Caco-2 (cell line): ENCODE measurements at regions not wholly inside any gene's neighbourhood (a gene's known extent, or its start where the extent isn't known, plus 50 kb on each side); places are given as distances from the start of the nearest gene placed in this dataset.
"Not testable (repeated sequence)": the region's sequence is repeated elsewhere in the genome, so short reads cannot be mapped to it uniquely, and the experiment has no call there.

ENCODE experiments used
- BruUV-seq: library from RNA; stranded (reverse); fragments of 400-500 nt; replicated peaks from 2 replicates; lab custom pipeline; 2021; lab: Mats Ljungman, UMichigan
- CTCF ChIA-PET: fragments of 300-600 bp; sonication (Branson Sonifier 250); formaldehyde crosslinking; loops from one replicate; lab custom pipeline; 2022; ENCODE audit warnings: antibody characterized with exemption; lab: Charles Lee
- POLR2A ChIA-PET: fragments of 300-600 bp; sonication (Branson Sonifier 250); formaldehyde crosslinking; loops from one replicate; lab custom pipeline; 2022; ENCODE audit warnings: antibody characterized with exemption; lab: Charles Lee
- DNase-seq, 2 experiments: peaks; one replicate each; pipeline versions ENCODE4 v3.0.0 to v3.0.0-alpha.2; 2020 to 2022
- H3K27me3 ChIP-seq: replicated peaks from 2 replicates; pipeline ENCODE4 v1.6.0; 2011; ENCODE audit warnings: low read length; ENCODE audit not compliant: control insufficient read depth, insufficient read depth
- H3K36me3 ChIP-seq: 2 replicates; pipeline ENCODE4 v1.5.1; 2011; ENCODE audit warnings: low read length; ENCODE audit not compliant: control insufficient read depth, insufficient read depth
- H3K4me1 ChIP-seq: fragments of 250-450 bp; sonication (Bioruptor Pico); 2 replicates; pipeline ENCODE4 v1.5.1; 2020; ENCODE audit warnings: mild to moderate bottlenecking
- H3K4me3 ChIP-seq: 2 replicates; pipeline ENCODE4 v1.5.1; 2011; ENCODE audit warnings: low read depth, mild to moderate bottlenecking, control low read depth, low read length
- H3K9me3 ChIP-seq: fragments of 250-450 bp; sonication (Bioruptor Pico); 2 replicates; pipeline ENCODE4 v1.5.1; 2020; ENCODE audit warnings: mild to moderate bottlenecking, moderate library complexity
- H3K27ac Mint-ChIP-seq: one replicate; pipeline ENCODE4 v1.8.0; 2022; ENCODE audit warnings: mixed read lengths; ENCODE audit not compliant: unreplicated experiment
- H3K27me3 Mint-ChIP-seq: one replicate; pipeline ENCODE4 v1.8.0; 2022; ENCODE audit warnings: mixed read lengths; ENCODE audit not compliant: insufficient read depth, unreplicated experiment
- H3K36me3 Mint-ChIP-seq: one replicate; pipeline ENCODE4 v1.8.0; 2022; ENCODE audit warnings: mild to moderate bottlenecking, mixed read lengths; ENCODE audit not compliant: insufficient read depth, unreplicated experiment
- H3K4me1 Mint-ChIP-seq: one replicate; pipeline ENCODE4 v1.8.0; 2022; ENCODE audit warnings: low read depth, mixed read lengths; ENCODE audit not compliant: unreplicated experiment
- H3K4me3 Mint-ChIP-seq: one replicate; pipeline ENCODE4 v1.8.0; 2022; ENCODE audit warnings: mild to moderate bottlenecking, moderate library complexity, mixed read lengths; ENCODE audit not compliant: unreplicated experiment
- H3K9me3 Mint-ChIP-seq: one replicate; pipeline ENCODE4 v1.8.0; 2022; ENCODE audit warnings: mixed read lengths; ENCODE audit not compliant: unreplicated experiment
- intact Hi-C: fragments of 100-400 bp; cut with micrococcal nuclease; formaldehyde crosslinking; loops from one replicate; pipeline ENCODE4 v1.10.0; 2022; ENCODE audit not compliant: unreplicated experiment
- TF ChIP-seq, protein P1 (sequence below), 2 experiments: fragments of 200-600 bp in 1 of 2; IDR thresholded peaks; 1 replicate in 1 of 2; 2 replicates in 1 of 2; pipeline versions ENCODE4 v1.5.1 to v1.8.0; 2011 to 2022; ENCODE audit warnings: antibody characterized with exemption in 1 of 2, control low read depth in 1 of 2, inconsistent platforms in 1 of 2, low read depth in 1 of 2, low read length in 1 of 2, mild to moderate bottlenecking in 1 of 2, moderate library complexity in 1 of 2; ENCODE audit not compliant: insufficient read depth in 1 of 2, severe bottlenecking in 1 of 2, unreplicated experiment in 1 of 2

GRCh38 chr5:82942083-82942881 is 134.9 kb downstream of the TMEM167A start:
- Histone ChIP-seq H3K9me3 (no peaks in the 10 kb centered on the region; the same call in none of the 2 replicates), H3K36me3 (no peaks in the 10 kb centered on the region), H3K27me3 (no peaks in the 10 kb centered on the region), H3K4me1 (no peaks in the 10 kb centered on the region), H3K4me3 (no peak overlapping the region)
- CTCF ChIA-PET = no interaction called here
- no peak for DNase-seq
- peaks cover 20% of the 10 kb centered on the region for H3K9me3 Mint-ChIP-seq
- TF ChIP-seq, protein P1, sequence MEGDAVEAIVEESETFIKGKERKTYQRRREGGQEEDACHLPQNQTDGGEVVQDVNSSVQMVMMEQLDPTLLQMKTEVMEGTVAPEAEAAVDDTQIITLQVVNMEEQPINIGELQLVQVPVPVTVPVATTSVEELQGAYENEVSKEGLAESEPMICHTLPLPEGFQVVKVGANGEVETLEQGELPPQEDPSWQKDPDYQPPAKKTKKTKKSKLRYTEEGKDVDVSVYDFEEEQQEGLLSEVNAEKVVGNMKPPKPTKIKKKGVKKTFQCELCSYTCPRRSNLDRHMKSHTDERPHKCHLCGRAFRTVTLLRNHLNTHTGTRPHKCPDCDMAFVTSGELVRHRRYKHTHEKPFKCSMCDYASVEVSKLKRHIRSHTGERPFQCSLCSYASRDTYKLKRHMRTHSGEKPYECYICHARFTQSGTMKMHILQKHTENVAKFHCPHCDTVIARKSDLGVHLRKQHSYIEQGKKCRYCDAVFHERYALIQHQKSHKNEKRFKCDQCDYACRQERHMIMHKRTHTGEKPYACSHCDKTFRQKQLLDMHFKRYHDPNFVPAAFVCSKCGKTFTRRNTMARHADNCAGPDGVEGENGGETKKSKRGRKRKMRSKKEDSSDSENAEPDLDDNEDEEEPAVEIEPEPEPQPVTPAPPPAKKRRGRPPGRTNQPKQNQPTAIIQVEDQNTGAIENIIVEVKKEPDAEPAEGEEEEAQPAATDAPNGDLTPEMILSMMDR (IDR thresholded peaks at IDR 0.05; ENCODE audit: insufficient read depth in 1 of 2, low read depth in 1 of 2, low read length in 1 of 2, severe bottlenecking in 1 of 2, unreplicated experiment in 1 of 2) = no peak
- no peaks in the 10 kb centered on the region for H3K36me3 Mint-ChIP-seq
- intact Hi-C loops = no loop called here
- no peak overlapping the region for H3K4me3 Mint-ChIP-seq
- H3K27ac Mint-ChIP-seq = no peak overlapping the region
- H3K27me3 Mint-ChIP-seq = peaks cover 2% of the 10 kb centered on the region
- no TSS peak for BruUV-seq
- H3K4me1 Mint-ChIP-seq = no peaks in the 10 kb centered on the region
- POLR2A ChIA-PET = no interaction called here

- no peaks in the 10 kb centered on the region for H3K36me3 Mint-ChIP-seq
- no peak overlapping the region for H3K4me3 Mint-ChIP-seq
- H3K9me3 ChIP-seq = no peaks in the 10 kb centered on the region; the same call in none of the 2 replicates
- H3K4me3 ChIP-seq = no peak overlapping the region
- BruUV-seq = no TSS peak
- H3K4me1 ChIP-seq = no peaks in the 10 kb centered on the region
- no peaks in the 10 kb centered on the region for H3K27me3 Mint-ChIP-seq
- ChIA-PET CTCF (no interaction called here), POLR2A (interaction anchor here (0.6 kb wide), 1 partner anchor 30 kb away, joined by 6 read pairs; no protein-coding TSS in a partner anchor)
- TF ChIP-seq, protein P1 (IDR thresholded peaks at IDR 0.05; ENCODE audit: insufficient read depth in 1 of 2, low read depth in 1 of 2, low read length in 1 of 2, severe bottlenecking in 1 of 2, unreplicated experiment in 1 of 2) = no peak
- no peak for DNase-seq
- intact Hi-C loops = no loop called here
- H3K36me3 ChIP-seq = no peaks in the 10 kb centered on the region
- no peaks in the 10 kb centered on the region for H3K27me3 ChIP-seq
- no peaks in the 10 kb centered on the region for H3K4me1 Mint-ChIP-seq
- H3K27ac Mint-ChIP-seq = no peak overlapping the region
- H3K9me3 Mint-ChIP-seq = peaks cover 11% of the 10 kb centered on the region
Measured at GRCh38 chr5:82938901-82939725, 138.1 kb downstream of the TMEM167A start.

DNA sequence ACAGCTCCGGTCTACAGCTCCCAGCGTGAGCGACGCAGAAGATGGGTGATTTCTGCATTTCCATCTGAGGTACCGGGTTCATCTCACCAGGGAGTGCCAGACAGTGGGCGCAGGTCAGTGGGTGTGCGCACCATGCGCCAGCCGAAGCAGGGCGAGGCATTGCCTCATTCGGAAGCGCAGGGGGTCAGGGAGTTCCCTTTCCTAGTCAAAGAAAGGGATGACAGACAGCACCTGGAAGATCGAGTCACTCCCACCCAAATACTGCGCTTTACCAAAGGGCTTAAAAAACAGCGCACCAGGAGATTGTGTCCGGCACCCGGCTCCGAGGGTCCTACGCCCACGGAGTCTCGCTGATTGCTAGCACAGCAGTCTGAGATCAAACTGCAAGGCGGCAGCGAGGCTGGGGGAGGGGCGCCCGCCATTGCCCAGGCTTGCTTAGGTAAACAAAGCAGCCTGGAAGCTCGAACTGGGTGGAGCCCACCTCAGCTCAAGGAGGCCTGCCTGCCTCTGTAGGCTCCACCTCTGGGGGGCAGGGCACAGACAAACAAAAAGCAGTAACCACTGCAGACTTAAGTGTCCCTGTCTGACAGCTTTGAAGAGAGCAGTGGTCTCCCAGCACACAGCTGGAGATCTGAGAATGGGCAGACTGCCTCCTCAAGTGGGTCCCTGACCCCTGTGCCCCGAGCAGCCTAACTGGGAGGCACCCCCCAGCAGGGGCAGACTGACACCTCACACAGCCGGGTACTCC is 144.5 kb downstream of the TMEM167A start:
- H3K36me3 ChIP-seq, H3K27ac Mint-ChIP-seq, H3K4me1 Mint-ChIP-seq, H3K9me3 ChIP-seq, H3K4me1 ChIP-seq, BruUV-seq, POLR2A ChIA-PET, H3K9me3 Mint-ChIP-seq, H3K27me3 Mint-ChIP-seq, H3K4me3 Mint-ChIP-seq, CTCF ChIA-PET, H3K4me3 ChIP-seq, H3K36me3 Mint-ChIP-seq, H3K27me3 ChIP-seq, DNase-seq, intact Hi-C loops: not testable (repeated sequence)
